Fibroblast of pulmonary artery (primary cell): ENCODE measurements at regions not wholly inside any gene's neighbourhood (a gene's known extent, or its start where the extent isn't known, plus 50 kb on each side); places are given as distances from the start of the nearest gene placed in this dataset.

Experiments used
- DNase-seq: peaks from one replicate; pipeline ENCODE4 v3.0.0-alpha.2; 2010; ENCODE audit warnings: low read depth
- H3K4me3 ChIP-seq: replicated peaks from 2 replicates; pipeline ENCODE4 v1.5.1; 2011; ENCODE audit warnings: low read depth, mild to moderate bottlenecking, control low read depth, low read length, moderate library complexity
- CTCF ChIP-seq: IDR thresholded peaks from 2 replicates; pipeline ENCODE4 v1.5.1; 2011; ENCODE audit warnings: mild to moderate bottlenecking, control low read depth, low read length, inconsistent platforms; ENCODE audit errors: missing control alignments

DNA sequence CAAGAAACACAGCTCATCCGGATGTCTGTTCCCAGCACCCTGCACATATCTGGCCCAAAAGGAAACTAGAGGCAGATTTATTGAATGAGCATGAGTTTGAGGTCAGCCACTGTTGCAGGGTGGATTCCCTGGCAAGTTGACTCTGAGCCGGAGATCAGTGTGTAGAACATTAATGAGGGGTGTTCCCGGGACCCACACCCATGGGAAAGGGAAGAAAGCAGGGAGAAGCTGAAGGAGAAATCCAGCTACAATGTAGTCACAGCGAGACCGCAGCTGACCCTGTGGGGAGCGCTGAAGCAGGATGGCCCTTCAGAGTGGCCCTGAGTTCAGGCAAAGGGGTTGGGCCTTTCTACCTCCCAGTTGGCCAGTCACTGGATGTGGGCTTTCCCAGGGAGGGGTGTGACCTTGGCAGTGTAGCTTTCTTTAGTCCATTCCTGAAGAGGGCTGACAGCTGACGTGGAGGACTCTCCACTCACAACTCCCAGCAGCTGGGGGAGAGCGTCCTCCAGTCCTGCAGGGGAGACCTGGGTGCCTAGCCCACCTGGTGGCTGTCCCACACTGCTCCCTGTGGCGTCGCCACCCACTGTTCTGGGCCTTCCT lies 324.2 kb upstream of the ZMIZ1 start:
- no peak for TF ChIP-seq CTCF
- no peak overlapping the region for H3K4me3 ChIP-seq
- no peak for DNase-seq

DNA sequence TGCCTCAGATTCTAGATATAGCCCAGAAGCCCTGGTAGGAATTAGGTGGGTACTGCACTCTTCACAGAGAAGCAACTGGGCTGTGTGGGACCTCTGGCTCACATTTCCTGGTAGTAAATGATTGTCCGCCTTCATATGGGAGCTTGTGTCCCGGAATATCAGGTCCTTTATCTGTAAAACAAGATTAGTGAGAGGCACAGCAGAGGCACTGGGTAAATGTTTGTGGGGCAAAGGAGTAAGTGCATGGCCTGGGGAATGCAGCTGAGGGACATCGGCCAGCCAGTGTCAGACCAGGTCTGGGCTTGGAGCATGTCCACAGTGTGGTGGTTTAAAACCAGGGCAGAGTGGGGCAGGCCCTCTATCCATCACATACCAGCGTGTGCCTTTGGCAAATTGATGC lies 323.3 kb upstream of the ZMIZ1 start:
- no peak for DNase-seq
- H3K4me3 ChIP-seq = no peak overlapping the region
- TF ChIP-seq CTCF = no peak

- H3K4me3 ChIP-seq = no peak overlapping the region
- no peak for TF ChIP-seq CTCF
- no peak for DNase-seq
Observed at GRCh38 chr10:78746155-78746763, 322.5 kb upstream of the ZMIZ1 start.

DNA sequence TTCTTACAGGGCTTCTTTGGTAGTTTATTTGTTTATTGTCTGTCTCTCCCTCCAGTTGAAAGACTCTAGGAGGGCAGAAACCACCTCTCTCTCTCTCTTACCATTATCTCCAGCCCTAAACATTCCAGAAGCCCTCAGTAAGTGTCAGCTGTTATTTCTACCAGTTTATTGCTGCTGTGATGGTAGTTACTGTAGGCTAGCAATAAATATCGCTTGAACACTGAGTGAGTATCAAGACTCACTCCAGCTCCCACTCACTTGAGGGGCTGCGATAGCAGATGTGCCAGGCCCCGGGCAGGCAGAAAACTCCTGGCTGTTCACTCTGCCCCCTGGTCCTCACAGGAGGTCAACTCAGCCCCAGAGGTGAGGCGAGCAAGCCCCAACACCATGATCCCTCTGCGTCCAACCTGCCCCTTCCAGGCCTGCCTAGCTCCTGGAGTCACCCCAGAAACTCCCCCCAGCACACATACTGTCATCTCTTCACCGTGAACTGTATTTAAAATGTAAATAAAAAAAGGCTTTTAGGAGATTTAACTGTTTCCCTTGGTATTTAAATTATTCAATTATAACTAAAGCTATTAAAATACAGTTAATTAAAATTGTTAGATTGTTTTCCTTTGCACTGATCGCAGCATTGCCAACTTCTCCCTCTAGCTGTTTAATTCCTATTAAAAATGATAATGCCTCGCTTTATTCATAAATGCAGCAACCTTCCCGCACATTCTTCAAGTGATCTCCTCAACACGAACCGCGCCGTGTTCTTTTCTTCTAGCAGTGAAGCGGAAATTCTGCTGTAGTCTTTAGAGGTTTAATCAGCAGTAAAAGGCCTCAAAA lies 321.1 kb upstream of the ZMIZ1 start:
- H3K4me3 ChIP-seq = no peak overlapping the region
- no peak for DNase-seq
- no peak for TF ChIP-seq CTCF

DNA sequence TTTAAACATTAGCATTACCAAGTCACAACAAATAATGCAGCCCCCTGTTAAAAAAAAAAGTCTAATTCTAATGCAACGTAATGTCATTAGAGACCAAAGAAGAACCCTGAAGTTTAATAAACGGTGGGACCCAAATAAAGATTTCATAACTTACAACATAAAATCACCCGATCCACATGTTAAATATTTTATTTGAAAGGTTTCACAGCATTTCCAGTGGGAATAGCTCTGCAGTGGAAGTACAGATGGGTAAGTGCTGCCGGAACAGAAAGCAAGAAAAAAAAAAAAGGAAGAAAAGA lies 320.6 kb upstream of the ZMIZ1 start:
- no peak for DNase-seq
- H3K4me3 ChIP-seq = no peak overlapping the region
- no peak for TF ChIP-seq CTCF

- no peak for DNase-seq
- TF ChIP-seq CTCF = no peak
- no peak overlapping the region for H3K4me3 ChIP-seq
Observed at GRCh38 chr10:78749200-78749599, 319.6 kb upstream of the ZMIZ1 start.

DNA sequence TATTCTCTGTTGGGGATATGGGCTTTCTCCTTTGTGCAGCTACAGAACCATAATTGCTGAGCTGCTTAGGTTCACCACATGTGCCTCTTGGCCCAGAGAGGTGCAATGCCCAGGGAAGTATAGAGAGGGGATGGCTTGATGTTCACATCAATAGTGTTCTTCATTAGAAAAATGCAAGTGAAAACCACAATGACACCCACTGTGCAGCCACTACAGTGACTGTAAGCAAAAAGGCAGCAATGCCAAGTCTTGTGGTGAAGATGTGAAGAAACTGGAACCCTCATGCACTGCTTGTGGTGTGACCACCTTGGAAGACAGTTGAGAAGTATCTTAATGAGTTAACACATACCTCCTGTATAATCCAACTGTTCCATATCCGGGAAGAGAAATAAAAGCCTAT lies 318.9 kb upstream of the ZMIZ1 start:
- no peak overlapping the region for H3K4me3 ChIP-seq
- TF ChIP-seq CTCF = no peak
- no peak for DNase-seq
